Liver (tissue), 3 donors: ENCODE measurements at regions not wholly inside any gene's neighbourhood (a gene's known extent, or its start where the extent isn't known, plus 50 kb on each side); places are given as distances from the start of the nearest gene placed in this dataset.

ENCODE experiments used
- EGR1 ChIP-seq, 2 donors: IDR thresholded peaks; 2 replicates each; pipeline ENCODE4 v1.6.1; 2016 to 2018; ENCODE audit warnings: antibody characterized with exemption in 2 of 2, low read depth in 2 of 2
- HNF4A ChIP-seq, 2 donors: conservative IDR thresholded peaks; 2 replicates each; pipeline ENCODE4 v1.6.1; 2016; ENCODE audit warnings: antibody characterized with exemption in 2 of 2, mild to moderate bottlenecking in 2 of 2
- JUND ChIP-seq, 2 donors: IDR thresholded peaks; 2 replicates each; pipeline ENCODE4 v1.6.1; 2016; ENCODE audit warnings: antibody characterized with exemption in 2 of 2
- MAX ChIP-seq: IDR thresholded peaks from 2 replicates; pipeline ENCODE4 v1.6.1; 2016; ENCODE audit warnings: antibody characterized with exemption
- RAD21 ChIP-seq, 2 donors: IDR thresholded peaks; 2 replicates each; pipeline ENCODE4 v1.6.1; 2016; ENCODE audit warnings: antibody characterized with exemption in 2 of 2, mild to moderate bottlenecking in 2 of 2
- ZBTB33 ChIP-seq: IDR thresholded peaks from 2 replicates; pipeline ENCODE4 v1.6.1; 2016; ENCODE audit warnings: antibody characterized with exemption
- TF ChIP-seq, protein P1 (sequence below): fragments of 150-350 bp; IDR thresholded peaks from 2 replicates; pipeline ENCODE4 v1.5.1; 2017; ENCODE audit warnings: improper control_type of control experiment, low read depth, low read length; ENCODE audit not compliant: missing input control
- donor health status: healthy.
- donor health status: healthy.

GRCh38 chr16:6035161-6035560, 937.6 kb upstream of the EEF2KMT start:
- TF ChIP-seq RAD21 (IDR thresholded peaks at IDR 0.05), result no peak
- TF ChIP-seq, protein P1, sequence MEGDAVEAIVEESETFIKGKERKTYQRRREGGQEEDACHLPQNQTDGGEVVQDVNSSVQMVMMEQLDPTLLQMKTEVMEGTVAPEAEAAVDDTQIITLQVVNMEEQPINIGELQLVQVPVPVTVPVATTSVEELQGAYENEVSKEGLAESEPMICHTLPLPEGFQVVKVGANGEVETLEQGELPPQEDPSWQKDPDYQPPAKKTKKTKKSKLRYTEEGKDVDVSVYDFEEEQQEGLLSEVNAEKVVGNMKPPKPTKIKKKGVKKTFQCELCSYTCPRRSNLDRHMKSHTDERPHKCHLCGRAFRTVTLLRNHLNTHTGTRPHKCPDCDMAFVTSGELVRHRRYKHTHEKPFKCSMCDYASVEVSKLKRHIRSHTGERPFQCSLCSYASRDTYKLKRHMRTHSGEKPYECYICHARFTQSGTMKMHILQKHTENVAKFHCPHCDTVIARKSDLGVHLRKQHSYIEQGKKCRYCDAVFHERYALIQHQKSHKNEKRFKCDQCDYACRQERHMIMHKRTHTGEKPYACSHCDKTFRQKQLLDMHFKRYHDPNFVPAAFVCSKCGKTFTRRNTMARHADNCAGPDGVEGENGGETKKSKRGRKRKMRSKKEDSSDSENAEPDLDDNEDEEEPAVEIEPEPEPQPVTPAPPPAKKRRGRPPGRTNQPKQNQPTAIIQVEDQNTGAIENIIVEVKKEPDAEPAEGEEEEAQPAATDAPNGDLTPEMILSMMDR, result no peak
- no peak for TF ChIP-seq JUND (IDR thresholded peaks at IDR 0.05)
- no peak for TF ChIP-seq HNF4A (conservative IDR thresholded peaks at IDR 0.05)
- TF ChIP-seq EGR1 (IDR thresholded peaks at IDR 0.05; ENCODE audit: low read depth in 2 of 2), result no peak
- TF ChIP-seq ZBTB33, result no peak
- TF ChIP-seq MAX, result no peak
